GM13977 (cell line): ENCODE measurements at regions not wholly inside any gene's neighbourhood (a gene's known extent, or its start where the extent isn't known, plus 50 kb on each side); places are given as distances from the start of the nearest gene placed in this dataset.

Source experiments
- DNase-seq: peaks from one replicate; pipeline ENCODE4 v3.0.0; 2012; ENCODE audit warnings: low spot score
- CTCF ChIP-seq: IDR thresholded peaks from 2 replicates; pipeline ENCODE4 v1.5.1; 2012; ENCODE audit warnings: mild to moderate bottlenecking, control low read depth; ENCODE audit not compliant: insufficient read depth; ENCODE audit errors: extremely low read depth, missing control alignments
- in situ Hi-C: fragments of 300-500 bp; cut with MboI; formaldehyde crosslinking; loops from one replicate; pipeline ENCODE4 v1.12.0; 2022; ENCODE audit warnings: low sequenced_read_pairs, low pct_unique_long_range_greater_than_20kb, mixed read lengths, inconsistent platforms; ENCODE audit not compliant: unreplicated experiment

GRCh38 chr16:55003916-55004315 is 73.3 kb downstream of the IRX5 start:
- no peak for DNase-seq
- in situ Hi-C loops = no loop called here

GRCh38 chr16:55007504-55007903 is 76.8 kb downstream of the IRX5 start:
- TF ChIP-seq CTCF = no peak
- no peak for DNase-seq
- in situ Hi-C loops = no loop called here

More at GRCh38 chr16:55003916-55004315, 73.3 kb downstream of the IRX5 start:
- no peak for TF ChIP-seq CTCF

DNA sequence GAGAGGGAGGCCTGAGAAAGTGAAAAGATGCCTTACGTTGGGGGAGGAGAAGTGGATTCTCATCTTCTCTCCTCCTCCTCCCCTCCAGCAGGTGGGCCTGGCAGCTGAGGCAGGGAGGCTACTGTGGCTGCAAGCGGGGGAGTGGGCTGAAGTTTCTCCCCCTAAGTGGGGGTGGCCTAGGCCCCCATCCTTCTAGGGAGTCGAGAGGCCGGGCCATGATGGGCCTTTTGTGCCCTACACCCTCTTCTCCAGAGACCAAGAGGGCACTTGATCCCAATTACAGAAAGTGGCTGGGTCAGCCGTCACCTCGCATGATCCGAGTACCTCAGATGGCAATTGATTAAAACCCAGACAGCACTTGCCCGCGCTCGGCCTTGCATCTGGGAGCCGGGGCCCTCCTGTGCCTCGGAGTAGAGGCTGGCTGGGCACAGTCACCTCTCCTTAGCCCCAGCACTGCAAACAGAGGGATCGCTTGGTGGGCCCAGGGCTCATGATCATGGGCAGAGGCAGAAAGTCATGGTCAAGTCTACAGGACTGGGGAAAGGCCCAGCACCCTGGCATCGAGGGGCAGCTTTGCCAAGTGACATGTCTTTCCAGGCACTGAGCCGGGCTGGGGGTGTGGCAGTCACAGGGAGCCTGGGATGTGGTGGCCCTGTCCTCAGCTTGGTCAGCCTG is 78.3 kb downstream of the IRX5 start:
- TF ChIP-seq CTCF = no peak
- no peak for DNase-seq
- in situ Hi-C loops = no loop called here

DNA sequence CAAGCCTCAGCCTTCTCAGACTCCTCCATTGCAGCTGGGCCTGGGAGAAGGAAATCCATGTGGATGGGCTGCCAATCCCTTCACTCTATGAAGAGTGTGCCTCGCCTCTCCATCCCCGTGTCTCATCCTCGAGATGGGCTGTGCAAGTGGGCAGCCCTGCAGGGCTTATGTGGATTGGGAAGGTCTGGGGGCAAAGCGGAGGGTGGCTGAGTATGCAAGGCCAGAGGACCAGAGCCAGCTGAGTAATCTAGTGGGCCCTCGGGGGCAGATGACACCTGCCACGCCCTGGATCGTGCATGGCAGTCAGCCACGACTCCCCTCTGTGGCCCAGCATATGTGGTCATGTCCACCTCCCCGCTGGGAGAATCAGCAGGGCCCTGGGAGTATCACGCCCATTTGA is 78.9 kb downstream of the IRX5 start:
- DNase-seq = no peak

DNA sequence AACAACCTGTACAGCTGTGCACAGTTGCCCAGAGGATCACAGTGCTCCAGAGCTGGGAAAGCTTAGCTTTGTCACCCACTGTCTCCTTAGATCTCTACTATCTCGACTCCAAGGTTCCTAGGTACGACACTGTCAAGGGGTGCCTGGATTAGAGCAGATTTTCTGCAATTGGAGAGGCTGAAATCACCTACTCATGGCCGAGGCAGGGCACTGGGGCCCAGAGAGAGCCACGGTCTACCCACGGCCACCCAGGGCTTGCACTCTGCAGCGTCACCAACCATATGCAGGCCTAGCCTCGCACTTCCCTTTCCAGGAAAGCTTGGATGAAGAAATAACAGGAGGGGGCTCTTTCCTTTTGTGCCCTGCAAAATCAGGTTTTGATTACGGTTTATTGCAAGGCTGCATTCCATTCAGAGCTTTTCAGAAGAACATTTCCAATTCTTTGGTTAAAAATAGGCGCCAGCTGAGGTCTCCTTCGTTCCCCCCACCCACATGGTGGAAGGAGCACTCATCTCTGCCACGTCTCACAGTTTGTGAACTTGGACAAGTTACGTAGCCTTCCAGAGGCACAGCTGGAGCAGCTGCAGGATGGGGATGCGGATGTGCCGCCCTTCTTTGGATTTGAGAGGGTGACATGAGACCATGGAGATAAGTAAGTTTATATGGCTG is 80.0 kb downstream of the IRX5 start:
- no peak for DNase-seq
- no peak for TF ChIP-seq CTCF
- in situ Hi-C loops = no loop called here

More for the DNA sequence above, 78.9 kb downstream of the IRX5 start:
- TF ChIP-seq CTCF = no peak
- in situ Hi-C loops = no loop called here

- in situ Hi-C loops = no loop called here
- no peak for TF ChIP-seq CTCF
- DNase-seq = no peak
These were observed 81.7 kb downstream of the IRX5 start for GRCh38 chr16:55012362-55012761.

DNA sequence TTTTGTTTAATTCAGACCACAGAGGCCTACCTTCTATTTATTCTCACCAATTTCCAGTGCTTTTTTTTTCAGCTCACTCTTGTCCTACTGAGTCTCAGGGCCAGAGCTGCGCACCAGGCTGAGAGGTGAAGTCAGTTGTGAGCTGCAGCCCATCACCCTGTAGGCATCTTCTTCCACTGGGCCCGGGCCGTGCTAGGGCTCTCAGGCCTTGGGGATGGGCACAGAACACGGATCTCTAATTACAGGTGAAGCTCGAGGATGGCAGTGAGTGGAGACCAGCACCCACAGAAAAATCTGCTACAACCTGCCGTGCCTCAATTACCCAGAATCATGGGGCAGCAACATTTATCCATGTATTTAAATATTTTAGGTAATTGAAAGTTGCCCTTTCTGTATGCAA is 82.1 kb downstream of the IRX5 start:
- in situ Hi-C loops = no loop called here
- TF ChIP-seq CTCF = no peak

More for the DNA sequence above, 82.1 kb downstream of the IRX5 start:
- DNase-seq = no peak
